ENCODE measurements at regions not wholly inside any gene's neighbourhood (a gene's known extent, or its start where the extent isn't known, plus 50 kb on each side); places are given as distances from the start of the nearest gene placed in this dataset.

DNA sequence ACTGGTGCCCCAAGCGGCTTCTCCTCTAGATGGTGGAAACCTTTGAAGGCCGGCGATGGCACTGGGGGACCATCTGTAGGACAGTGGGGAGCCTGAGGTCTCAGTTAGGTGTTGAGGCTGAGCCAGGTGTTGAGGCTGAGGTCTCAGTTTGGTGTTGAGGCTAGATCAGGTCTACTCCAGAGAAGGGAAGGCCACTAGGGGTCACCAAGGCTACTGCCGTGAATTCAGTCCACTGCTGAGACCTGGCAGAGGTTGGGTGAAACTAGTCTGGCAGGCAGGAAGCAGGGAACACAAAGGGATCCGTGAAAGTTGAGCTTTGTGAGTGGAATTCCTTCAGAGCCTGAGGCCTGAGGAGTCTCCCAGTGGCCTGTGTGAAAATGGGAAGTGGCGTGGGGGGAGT lies 123.8 kb upstream of the FGF3 start:
- TF ChIP-seq POLR2A (IDR thresholded peaks at IDR 0.05; ENCODE audit: low read depth, low read length) = no peak
- no peak for TF ChIP-seq TAF1 (IDR thresholded peaks at IDR 0.05; ENCODE audit: borderline replicate concordance, low read depth, low read length)
